ENCODE measurements at regions not wholly inside any gene's neighbourhood (a gene's known extent, or its start where the extent isn't known, plus 50 kb on each side); places are given as distances from the start of the nearest gene placed in this dataset.

DNA sequence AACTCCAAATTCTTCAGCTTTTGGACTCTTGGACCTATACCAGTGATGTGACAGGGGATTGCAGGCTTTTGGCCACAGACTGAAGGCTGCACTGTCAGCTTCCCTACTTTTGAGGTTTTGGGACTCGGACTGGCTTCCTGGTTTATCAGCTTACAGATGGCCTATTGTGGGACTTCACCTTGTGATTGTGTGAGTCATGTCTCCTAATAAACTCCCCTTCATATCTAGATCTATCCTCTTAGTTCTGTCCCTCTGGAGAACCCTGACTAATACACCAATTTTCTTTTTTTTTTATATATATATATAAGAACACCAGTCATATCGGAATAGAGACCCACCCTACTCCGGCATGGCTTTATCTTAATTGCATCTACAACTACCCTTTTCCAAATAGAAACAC lies 166.8 kb downstream of the ETV1 start:
- no peak for DNase-seq

GRCh38 chr7:13826752-13827151 lies 162.7 kb downstream of the ETV1 start:
- DNase-seq: no peak

DNA sequence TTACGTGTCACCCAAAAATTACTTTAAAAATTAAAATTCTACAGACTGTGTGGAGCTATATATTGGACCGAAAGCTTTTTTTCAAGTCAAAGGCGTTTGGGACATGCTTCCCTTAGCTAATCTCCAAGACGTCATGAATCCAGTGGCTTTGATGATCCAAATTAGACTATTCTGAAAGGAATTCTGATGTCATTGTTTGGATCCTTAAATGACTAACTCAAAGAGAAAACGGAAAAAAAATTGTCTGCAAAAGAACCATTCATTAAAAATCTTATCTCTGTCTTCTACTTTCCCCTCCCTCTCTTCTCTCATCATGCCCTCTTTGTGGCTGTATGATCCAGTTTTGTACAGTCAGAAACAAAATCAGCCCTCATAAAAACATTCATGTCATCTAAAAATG lies 161.8 kb downstream of the ETV1 start:
- DNase-seq: no peak

- DNase-seq: no peak
These were observed 160.2 kb downstream of the ETV1 start for GRCh38 chr7:13829231-13829630.

DNA sequence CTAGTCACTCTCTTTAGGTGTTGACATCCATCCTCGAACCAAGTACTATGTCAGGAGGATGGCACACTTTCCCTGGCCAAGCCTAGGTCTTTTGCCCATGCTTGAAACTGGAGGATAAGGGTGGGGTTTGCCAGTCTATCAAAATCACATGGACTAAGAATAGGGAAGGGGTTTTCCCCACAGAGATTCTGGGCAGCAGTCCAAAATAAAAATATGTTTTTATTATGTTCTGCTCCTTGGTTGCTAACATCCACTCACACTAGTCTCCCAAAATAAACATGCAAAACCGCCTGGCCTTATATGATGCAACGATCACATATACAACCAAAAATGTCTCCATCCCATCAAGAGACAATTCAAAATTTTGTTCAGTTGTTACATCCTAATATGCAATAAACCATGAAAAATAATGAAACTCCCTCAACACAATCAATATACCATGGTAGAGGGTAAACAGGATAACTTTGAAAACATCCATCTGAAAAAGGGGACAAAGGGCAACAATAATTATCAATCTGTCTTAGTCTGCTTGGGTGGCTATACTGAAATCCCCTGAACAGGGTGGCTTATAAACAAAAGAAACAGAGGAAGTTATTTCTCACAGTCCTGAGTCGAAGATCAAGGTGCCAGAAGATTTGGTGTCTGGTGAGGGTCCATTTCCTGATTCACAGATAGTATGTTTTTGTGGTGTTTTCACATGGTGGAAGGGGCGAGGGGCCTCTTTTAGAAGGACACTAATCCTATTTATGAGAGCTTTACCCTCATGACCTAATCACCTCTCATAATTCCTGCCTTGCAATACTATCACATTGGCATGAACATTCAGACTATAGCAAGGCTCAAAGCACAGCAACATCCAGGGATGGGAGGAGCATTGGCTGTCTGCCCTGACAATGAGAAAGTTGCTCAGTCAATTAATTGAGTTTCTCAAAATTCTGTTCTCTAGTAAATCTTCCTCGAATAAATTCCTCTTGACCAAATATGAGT lies 159.3 kb downstream of the ETV1 start:
- no peak for DNase-seq

- no peak for DNase-seq
These were observed 157.1 kb downstream of the ETV1 start for GRCh38 chr7:13832346-13832745.

GRCh38 chr7:13834328-13834761 lies 155.1 kb downstream of the ETV1 start:
- DNase-seq: no peak

GRCh38 chr7:13835442-13835841 lies 154.0 kb downstream of the ETV1 start:
- DNase-seq: no peak

DNA sequence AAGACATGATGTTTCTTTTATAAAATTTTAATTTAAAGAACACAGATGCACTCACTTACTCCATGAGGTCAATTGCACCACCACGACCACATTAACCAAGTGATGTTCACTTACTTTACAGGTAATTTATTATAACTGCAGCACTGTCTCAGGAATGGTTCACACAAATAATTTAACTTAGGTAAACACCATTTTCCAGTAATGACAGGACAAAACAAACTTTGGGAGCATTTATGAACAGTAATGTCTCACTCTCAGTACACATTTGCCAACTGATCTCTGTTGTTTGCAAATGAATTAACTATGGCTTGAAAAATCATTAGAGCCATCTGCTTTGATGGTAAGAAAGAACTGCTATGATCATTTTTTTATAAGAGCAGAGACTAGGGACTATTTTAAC lies 150.4 kb downstream of the ETV1 start:
- DNase-seq: peak; percentile 73
